Activated naive CD4-positive, alpha-beta T cell treated with anti-CD3 and anti-CD28 coated beads, Interleukin-2, amount 10 ng/mL, durations not matched to agents 7 days and 5 days (primary cell): ENCODE measurements at regions not wholly inside any gene's neighbourhood (a gene's known extent, or its start where the extent isn't known, plus 50 kb on each side); places are given as distances from the start of the nearest gene placed in this dataset.

Source experiments
- CTCF ChIA-PET: fragments of 350-600 bp; sonication (Branson Sonifier 250); formaldehyde crosslinking; loops from one replicate; lab custom pipeline; 2021; ENCODE audit warnings: antibody characterized with exemption; lab: Charles Lee
- DNase-seq: peaks from one replicate; pipeline ENCODE4 v3.0.0-alpha.2; 2020
- H3K27ac Mint-ChIP-seq: one replicate; pipeline ENCODE4 v1.8.0; 2021; ENCODE audit warnings: mild to moderate bottlenecking, moderate library complexity, mixed read lengths
- H3K27me3 Mint-ChIP-seq: one replicate; pipeline ENCODE4 v1.8.0; 2021; ENCODE audit warnings: mild to moderate bottlenecking, mixed read lengths
- H3K36me3 Mint-ChIP-seq: one replicate; pipeline ENCODE4 v1.8.0; 2021; ENCODE audit warnings: mixed read lengths
- H3K4me1 Mint-ChIP-seq: one replicate; pipeline ENCODE4 v1.8.0; 2021; ENCODE audit warnings: mixed read lengths
- H3K4me3 Mint-ChIP-seq: one replicate; pipeline ENCODE4 v1.8.0; 2021; ENCODE audit warnings: mild to moderate bottlenecking, moderate library complexity, mixed read lengths
- H3K9me3 Mint-ChIP-seq: one replicate; pipeline ENCODE4 v1.8.0; 2021; ENCODE audit warnings: mixed read lengths

- CTCF ChIA-PET, result interaction anchor here (1.1 kb wide), 1 partner anchor 596 kb away, joined by 3 read pairs; no protein-coding TSS in a partner anchor
- Mint-ChIP-seq H3K4me3 (no peak overlapping the region), H3K9me3 (peaks cover 9% of the 10 kb centered on the region), H3K27me3 (no peaks in the 10 kb centered on the region), H3K27ac (no peak overlapping the region), H3K36me3 (no peaks in the 10 kb centered on the region), H3K4me1 (no peaks in the 10 kb centered on the region)
- peak; percentile 24 for DNase-seq
Measured at GRCh38 chr3:181103605-181104004, 114.1 kb upstream of the DNAJC19 start.

DNA sequence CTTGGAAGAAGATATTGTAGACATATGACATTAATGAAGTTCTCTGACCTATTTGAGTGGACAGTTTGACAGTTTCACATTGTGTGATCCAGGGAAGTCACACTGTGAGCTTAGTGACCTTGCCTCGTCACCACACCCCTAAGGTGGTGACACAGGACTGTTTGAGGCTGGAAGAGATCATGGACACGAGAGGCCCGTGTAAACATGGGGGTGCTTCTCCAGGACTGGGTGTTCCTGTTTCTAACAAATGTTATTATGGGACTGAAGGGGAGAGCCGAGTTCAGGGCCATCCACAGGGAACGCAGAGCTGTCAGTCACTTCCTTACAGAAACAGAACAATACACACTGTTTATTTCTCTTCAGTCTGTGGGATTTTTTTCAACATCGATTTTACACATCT is 96.5 kb upstream of the DNAJC19 start:
- H3K27ac Mint-ChIP-seq, result no peak overlapping the region
- CTCF ChIA-PET, result no interaction called here
- no peaks in the 10 kb centered on the region for H3K4me1 Mint-ChIP-seq
- no peaks in the 10 kb centered on the region for H3K36me3 Mint-ChIP-seq
- no peak overlapping the region for H3K4me3 Mint-ChIP-seq
- no peaks in the 10 kb centered on the region for H3K27me3 Mint-ChIP-seq
- no peaks in the 10 kb centered on the region for H3K9me3 Mint-ChIP-seq
- DNase-seq, result no peak

DNA sequence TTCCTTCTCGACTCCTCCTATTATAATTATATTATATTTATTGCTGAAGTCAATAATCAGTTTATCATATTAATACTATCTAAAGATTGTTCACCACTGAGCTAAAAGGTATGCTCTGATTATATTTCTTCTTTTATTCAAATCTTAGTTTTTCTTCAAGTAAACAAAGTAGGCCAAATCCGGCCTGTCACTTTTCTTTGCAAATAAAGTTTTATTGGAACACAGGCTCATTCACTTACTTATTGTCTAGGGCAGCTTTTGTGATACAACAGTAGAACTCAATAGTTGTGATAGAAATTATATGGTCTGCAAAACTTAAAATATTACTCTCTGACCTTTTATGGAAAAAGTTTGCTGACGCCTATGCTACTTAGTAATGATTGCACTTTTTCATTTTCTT is 92.4 kb upstream of the DNAJC19 start:
- CTCF ChIA-PET, result no interaction called here
- H3K4me1 Mint-ChIP-seq, result no peaks in the 10 kb centered on the region

DNA sequence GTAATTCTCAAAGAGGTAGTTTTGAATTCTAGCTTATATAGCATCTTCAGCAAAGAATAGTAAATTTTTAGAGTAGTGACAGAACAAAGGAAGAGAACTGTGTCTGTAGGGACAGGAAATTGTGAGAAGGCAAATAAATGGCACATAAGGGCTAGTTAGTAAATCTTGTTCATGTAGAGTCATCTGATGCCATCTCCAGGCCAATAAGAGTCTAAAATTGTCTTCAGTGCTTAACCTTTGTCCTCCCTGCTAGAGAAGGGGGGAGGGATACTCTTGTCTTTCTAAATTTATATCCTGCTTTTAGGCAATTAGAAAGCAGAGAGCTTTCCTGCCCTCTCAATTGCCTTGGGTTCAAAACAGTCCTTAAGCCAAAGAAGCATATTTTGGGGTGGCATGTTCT is 87.0 kb upstream of the DNAJC19 start:
- no peaks in the 10 kb centered on the region for H3K9me3 Mint-ChIP-seq
- DNase-seq, result no peak
- H3K4me1 Mint-ChIP-seq, result no peaks in the 10 kb centered on the region
- no peaks in the 10 kb centered on the region for H3K27me3 Mint-ChIP-seq
- CTCF ChIA-PET, result no interaction called here
- no peak overlapping the region for H3K4me3 Mint-ChIP-seq
- H3K27ac Mint-ChIP-seq, result no peak overlapping the region
- no peaks in the 10 kb centered on the region for H3K36me3 Mint-ChIP-seq

More for the DNA sequence above, 92.4 kb upstream of the DNAJC19 start:
- no peak for DNase-seq
- Mint-ChIP-seq H3K36me3 (no peaks in the 10 kb centered on the region), H3K27me3 (no peaks in the 10 kb centered on the region), H3K9me3 (no peaks in the 10 kb centered on the region), H3K27ac (no peak overlapping the region), H3K4me3 (no peak overlapping the region)

GRCh38 chr3:181075098-181075497 is 85.6 kb upstream of the DNAJC19 start:
- H3K4me1 Mint-ChIP-seq, result no peaks in the 10 kb centered on the region
- no peak for DNase-seq
- H3K4me3 Mint-ChIP-seq, result no peak overlapping the region
- CTCF ChIA-PET, result no interaction called here
- H3K27me3 Mint-ChIP-seq, result no peaks in the 10 kb centered on the region
- H3K27ac Mint-ChIP-seq, result no peak overlapping the region
- H3K9me3 Mint-ChIP-seq, result no peaks in the 10 kb centered on the region
- no peaks in the 10 kb centered on the region for H3K36me3 Mint-ChIP-seq

DNA sequence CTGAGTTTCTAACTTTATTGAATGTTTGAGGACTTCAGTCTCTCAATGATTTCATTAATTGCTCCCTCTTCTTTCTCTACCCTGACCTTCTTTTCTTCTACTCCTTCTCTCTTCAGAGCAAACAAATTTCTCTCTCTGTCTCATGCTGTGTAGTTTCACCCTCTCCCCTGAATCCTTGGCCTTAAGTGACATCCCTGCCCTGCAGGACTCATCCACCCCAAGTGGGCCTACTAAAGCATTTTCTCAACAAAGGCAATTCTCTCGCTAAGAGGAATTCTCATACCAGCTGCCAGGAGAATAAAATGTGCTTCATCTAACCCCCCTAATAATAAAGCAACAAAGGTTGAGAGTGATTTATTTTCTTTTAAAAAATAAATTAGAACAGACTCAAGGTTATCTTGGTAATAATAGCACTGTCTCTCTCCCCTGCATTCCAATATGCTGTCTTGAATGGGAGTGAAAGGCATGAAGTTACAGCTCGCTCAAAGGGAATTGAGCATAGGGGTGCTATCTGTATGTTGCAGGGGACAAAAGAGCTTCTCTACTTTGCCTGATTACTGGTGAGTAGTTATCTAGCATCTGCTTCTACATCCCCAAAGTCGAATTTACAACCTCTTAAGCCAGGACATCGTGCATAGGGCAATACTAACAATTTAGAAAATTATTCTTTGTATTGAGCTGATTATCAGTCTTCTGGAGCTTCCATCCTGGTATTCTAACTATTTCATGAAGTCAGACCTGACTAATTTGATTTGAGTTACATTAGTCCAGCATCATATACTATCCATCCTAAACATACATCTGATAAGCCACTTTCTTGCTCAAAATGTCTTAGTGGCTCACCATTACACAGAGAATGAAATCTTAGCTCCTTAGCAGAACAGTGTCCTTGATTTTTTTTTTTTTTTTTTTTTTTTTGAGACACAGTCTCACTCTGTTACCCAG is 76.9 kb upstream of the DNAJC19 start:
- no peak overlapping the region for H3K4me3 Mint-ChIP-seq
- CTCF ChIA-PET, result no interaction called here
- H3K4me1 Mint-ChIP-seq, result no peaks in the 10 kb centered on the region
- H3K27me3 Mint-ChIP-seq, result no peaks in the 10 kb centered on the region
- H3K36me3 Mint-ChIP-seq, result no peaks in the 10 kb centered on the region
- no peak overlapping the region for H3K27ac Mint-ChIP-seq
- DNase-seq, result no peak
- no peaks in the 10 kb centered on the region for H3K9me3 Mint-ChIP-seq

GRCh38 chr3:181056136-181056732 is 66.7 kb upstream of the DNAJC19 start:
- Mint-ChIP-seq H3K27ac (no peak overlapping the region), H3K9me3 (no peaks in the 10 kb centered on the region), H3K4me3 (no peak overlapping the region), H3K36me3 (no peaks in the 10 kb centered on the region), H3K4me1 (no peaks in the 10 kb centered on the region), H3K27me3 (no peaks in the 10 kb centered on the region)
- no peak for DNase-seq
- CTCF ChIA-PET, result no interaction called here

- Mint-ChIP-seq H3K36me3 (no peaks in the 10 kb centered on the region), H3K27ac (no peak overlapping the region)
Measured at GRCh38 chr3:181054538-181054937, 65.0 kb upstream of the DNAJC19 start.

DNA sequence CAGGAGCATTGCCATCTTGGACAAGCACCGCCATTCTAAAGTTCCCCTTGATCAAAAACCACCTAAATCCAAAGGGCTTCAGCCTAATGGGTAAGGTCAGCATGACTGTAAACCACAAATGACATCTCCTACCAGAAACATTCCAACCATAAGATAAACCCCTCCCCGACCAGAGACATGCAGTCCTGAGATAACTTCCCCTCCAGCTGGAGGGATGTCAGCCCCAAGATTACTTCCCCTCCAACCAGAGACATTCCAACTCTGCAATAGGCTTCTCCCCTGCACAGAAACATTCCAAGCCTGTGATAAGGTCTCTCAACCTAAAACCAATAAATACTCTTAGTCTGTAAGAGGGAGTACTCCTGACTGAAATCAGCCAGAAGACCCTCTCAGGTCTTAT is 62.7 kb upstream of the DNAJC19 start:
- H3K27me3 Mint-ChIP-seq, result no peaks in the 10 kb centered on the region
- no peaks in the 10 kb centered on the region for H3K36me3 Mint-ChIP-seq
- H3K27ac Mint-ChIP-seq, result no peak overlapping the region
- H3K4me3 Mint-ChIP-seq, result no peak overlapping the region
- H3K4me1 Mint-ChIP-seq, result no peaks in the 10 kb centered on the region
- CTCF ChIA-PET, result interaction anchor here (1.4 kb wide), 1 partner anchor 12 kb away, joined by 3 read pairs; no protein-coding TSS in a partner anchor
- DNase-seq, result no peak
- peaks cover under 1% of the 10 kb centered on the region for H3K9me3 Mint-ChIP-seq

More at GRCh38 chr3:181054538-181054937, 65.0 kb upstream of the DNAJC19 start:
- Mint-ChIP-seq H3K4me3 (no peak overlapping the region), H3K27me3 (no peaks in the 10 kb centered on the region), H3K4me1 (no peaks in the 10 kb centered on the region), H3K9me3 (no peaks in the 10 kb centered on the region)
- CTCF ChIA-PET, result no interaction called here
- DNase-seq, result no peak

- no peaks in the 10 kb centered on the region for H3K27me3 Mint-ChIP-seq
- CTCF ChIA-PET, result interaction anchor here (0.7 kb wide), 1 partner anchor 116 kb away, joined by 3 read pairs; no protein-coding TSS in a partner anchor
- H3K27ac Mint-ChIP-seq, result no peak overlapping the region
- H3K4me1 Mint-ChIP-seq, result no peaks in the 10 kb centered on the region
- peaks cover 2% of the 10 kb centered on the region for H3K9me3 Mint-ChIP-seq
- no peak for DNase-seq
- no peaks in the 10 kb centered on the region for H3K36me3 Mint-ChIP-seq
- H3K4me3 Mint-ChIP-seq, result no peak overlapping the region
Measured at GRCh38 chr3:181050738-181051137, 61.2 kb upstream of the DNAJC19 start.

- Mint-ChIP-seq H3K4me1 (no peaks in the 10 kb centered on the region), H3K9me3 (no peaks in the 10 kb centered on the region), H3K36me3 (no peaks in the 10 kb centered on the region), H3K4me3 (no peak overlapping the region), H3K27ac (no peak overlapping the region), H3K27me3 (no peaks in the 10 kb centered on the region)
- DNase-seq, result no peak
- CTCF ChIA-PET, result interaction anchor here (0.9 kb wide), 1 partner anchor 12 kb away, joined by 3 read pairs; no protein-coding TSS in a partner anchor
Measured at GRCh38 chr3:181040030-181040429, 50.5 kb upstream of the DNAJC19 start.
